ENCODE measurements at regions not wholly inside any gene's neighbourhood (a gene's known extent, or its start where the extent isn't known, plus 50 kb on each side); places are given as distances from the start of the nearest gene placed in this dataset.
"Not testable (repeated sequence)": the region's sequence is repeated elsewhere in the genome, so short reads cannot be mapped to it uniquely, and the experiment has no call there.

- Mint-ChIP-seq H3K9me3 (peaks cover 100% of the 10 kb centered on the region), H3K4me3 (no peak overlapping the region), H3K4me1 (no peaks in the 10 kb centered on the region), H3K36me3 (ENCODE audit: low read depth) (no peaks in the 10 kb centered on the region), H3K27me3 (ENCODE audit: low read depth, poor library complexity) (no peaks in the 10 kb centered on the region), H3K27ac (no peak overlapping the region)
- no peak for DNase-seq
- TF ChIP-seq, protein P1, sequence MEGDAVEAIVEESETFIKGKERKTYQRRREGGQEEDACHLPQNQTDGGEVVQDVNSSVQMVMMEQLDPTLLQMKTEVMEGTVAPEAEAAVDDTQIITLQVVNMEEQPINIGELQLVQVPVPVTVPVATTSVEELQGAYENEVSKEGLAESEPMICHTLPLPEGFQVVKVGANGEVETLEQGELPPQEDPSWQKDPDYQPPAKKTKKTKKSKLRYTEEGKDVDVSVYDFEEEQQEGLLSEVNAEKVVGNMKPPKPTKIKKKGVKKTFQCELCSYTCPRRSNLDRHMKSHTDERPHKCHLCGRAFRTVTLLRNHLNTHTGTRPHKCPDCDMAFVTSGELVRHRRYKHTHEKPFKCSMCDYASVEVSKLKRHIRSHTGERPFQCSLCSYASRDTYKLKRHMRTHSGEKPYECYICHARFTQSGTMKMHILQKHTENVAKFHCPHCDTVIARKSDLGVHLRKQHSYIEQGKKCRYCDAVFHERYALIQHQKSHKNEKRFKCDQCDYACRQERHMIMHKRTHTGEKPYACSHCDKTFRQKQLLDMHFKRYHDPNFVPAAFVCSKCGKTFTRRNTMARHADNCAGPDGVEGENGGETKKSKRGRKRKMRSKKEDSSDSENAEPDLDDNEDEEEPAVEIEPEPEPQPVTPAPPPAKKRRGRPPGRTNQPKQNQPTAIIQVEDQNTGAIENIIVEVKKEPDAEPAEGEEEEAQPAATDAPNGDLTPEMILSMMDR (IDR thresholded peaks at IDR 0.05) = no peak
Observed at GRCh38 chr20:29119141-29119540, 2138.3 kb upstream of the DEFB115 start.

- not testable (repeated sequence) for H3K27me3 Mint-ChIP-seq (ENCODE audit: low read depth, poor library complexity); DNase-seq; H3K4me3 Mint-ChIP-seq; H3K27ac Mint-ChIP-seq; H3K36me3 Mint-ChIP-seq (ENCODE audit: low read depth); H3K4me1 Mint-ChIP-seq
- peaks cover 100% of the 10 kb centered on the region for H3K9me3 Mint-ChIP-seq
Observed at GRCh38 chr20:29119684-29120083, 2137.8 kb upstream of the DEFB115 start.

GRCh38 chr20:29120088-29120487 is 2137.4 kb upstream of the DEFB115 start:
- peaks cover 100% of the 10 kb centered on the region for H3K9me3 Mint-ChIP-seq
- not testable (repeated sequence) for H3K27me3 Mint-ChIP-seq (ENCODE audit: low read depth, poor library complexity); H3K4me1 Mint-ChIP-seq; H3K4me3 Mint-ChIP-seq; DNase-seq; H3K27ac Mint-ChIP-seq; H3K36me3 Mint-ChIP-seq (ENCODE audit: low read depth)

- not testable (repeated sequence) for H3K36me3 Mint-ChIP-seq (ENCODE audit: low read depth); H3K27me3 Mint-ChIP-seq (ENCODE audit: low read depth, poor library complexity); H3K27ac Mint-ChIP-seq; H3K4me3 Mint-ChIP-seq; H3K4me1 Mint-ChIP-seq; DNase-seq
- peaks cover 99% of the 10 kb centered on the region for H3K9me3 Mint-ChIP-seq
Observed at GRCh38 chr20:29120575-29120974, 2136.9 kb upstream of the DEFB115 start.

DNA sequence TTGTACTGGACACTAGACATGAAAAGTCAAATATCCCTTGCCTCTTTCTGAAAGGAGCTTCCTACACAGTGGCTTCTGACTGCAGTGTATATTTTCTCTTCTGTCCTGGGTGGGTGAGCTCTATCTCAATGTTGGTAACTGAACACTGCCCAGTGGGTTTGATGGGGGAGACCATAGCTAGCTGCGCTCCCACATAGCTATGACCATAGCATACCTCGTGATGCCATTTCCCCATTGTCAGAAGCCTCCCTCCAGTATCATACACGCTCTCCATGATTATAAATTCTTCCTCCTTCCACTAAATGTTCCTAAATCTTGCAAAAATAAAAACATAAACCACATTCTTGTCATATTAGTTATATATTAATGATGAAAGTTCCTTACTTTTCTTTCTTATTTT is 2134.7 kb upstream of the DEFB115 start:
- H3K9me3 Mint-ChIP-seq = peaks cover 77% of the 10 kb centered on the region
- H3K27ac Mint-ChIP-seq = not testable (repeated sequence)

GRCh38 chr20:29123861-29124260 is 2133.6 kb upstream of the DEFB115 start:
- no peaks in the 10 kb centered on the region for H3K36me3 Mint-ChIP-seq (ENCODE audit: low read depth)
- H3K9me3 Mint-ChIP-seq = peaks cover 66% of the 10 kb centered on the region
- DNase-seq = no peak
- TF ChIP-seq, protein P1 (IDR thresholded peaks at IDR 0.05) = no peak
- no peak overlapping the region for H3K27ac Mint-ChIP-seq
- no peak overlapping the region for H3K4me3 Mint-ChIP-seq
- no peaks in the 10 kb centered on the region for H3K4me1 Mint-ChIP-seq
- H3K27me3 Mint-ChIP-seq (ENCODE audit: low read depth, poor library complexity) = no peaks in the 10 kb centered on the region

More for the DNA sequence above, 2134.7 kb upstream of the DEFB115 start:
- DNase-seq; H3K4me1 Mint-ChIP-seq; H3K27me3 Mint-ChIP-seq (ENCODE audit: low read depth, poor library complexity); H3K4me3 Mint-ChIP-seq; H3K36me3 Mint-ChIP-seq (ENCODE audit: low read depth): not testable (repeated sequence)
